ENCODE measurements at regions not wholly inside any gene's neighbourhood (a gene's known extent, or its start where the extent isn't known, plus 50 kb on each side); places are given as distances from the start of the nearest gene placed in this dataset.
A peak's percentile ranks its signal among the peaks of the same experiment; 100 is the strongest.

- DNase-seq = no peak
Observed at GRCh38 chr7:49260538-49260937, 336.2 kb downstream of the CDC14C start.

- no peak for DNase-seq
Observed at GRCh38 chr7:49261928-49262327, 337.6 kb downstream of the CDC14C start.

- no peak for DNase-seq
Observed at GRCh38 chr7:49264530-49264929, 340.2 kb downstream of the CDC14C start.

- no peak for DNase-seq
Observed at GRCh38 chr7:49273897-49274296, 349.6 kb downstream of the CDC14C start.

- DNase-seq = no peak
Observed at GRCh38 chr7:49279891-49280290, 355.5 kb downstream of the CDC14C start.

- DNase-seq = no peak
Observed at GRCh38 chr7:49287653-49288052, 363.3 kb downstream of the CDC14C start.

- no peak for DNase-seq
Observed at GRCh38 chr7:49294611-49295010, 370.3 kb downstream of the CDC14C start.

- DNase-seq = no peak
Observed at GRCh38 chr7:49295146-49295545, 370.8 kb downstream of the CDC14C start.

GRCh38 chr7:49297958-49298357 lies 373.6 kb downstream of the CDC14C start:
- DNase-seq = no peak

GRCh38 chr7:49308787-49309186 lies 384.4 kb downstream of the CDC14C start:
- no peak for DNase-seq

GRCh38 chr7:49320083-49320482 lies 395.7 kb downstream of the CDC14C start:
- DNase-seq = no peak

- no peak for DNase-seq
Observed at GRCh38 chr7:49321843-49322242, 397.5 kb downstream of the CDC14C start.

- DNase-seq = no peak
Observed at GRCh38 chr7:49322476-49322875, 398.1 kb downstream of the CDC14C start.

- DNase-seq = no peak
Observed at GRCh38 chr7:49324040-49324439, 399.7 kb downstream of the CDC14C start.

GRCh38 chr7:49324707-49325106 lies 400.4 kb downstream of the CDC14C start:
- peak; percentile 21 for DNase-seq

- no peak for DNase-seq
Observed at GRCh38 chr7:49325571-49325970, 401.2 kb downstream of the CDC14C start.

GRCh38 chr7:49327155-49327554 lies 402.8 kb downstream of the CDC14C start:
- DNase-seq = no peak

- DNase-seq = no peak
Observed at GRCh38 chr7:49333180-49333881, 409.0 kb downstream of the CDC14C start.

GRCh38 chr7:49341849-49342248 lies 417.5 kb downstream of the CDC14C start:
- DNase-seq = no peak

GRCh38 chr7:49344556-49344955 lies 420.2 kb downstream of the CDC14C start:
- DNase-seq = no peak

- DNase-seq = no peak
Observed at GRCh38 chr7:49346195-49346899, 422.0 kb downstream of the CDC14C start.

- DNase-seq = no peak
Observed at GRCh38 chr7:49367072-49367471, 406.4 kb upstream of the VWC2 start.

- DNase-seq = no peak
Observed at GRCh38 chr7:49371771-49372170, 401.7 kb upstream of the VWC2 start.

- no peak for DNase-seq
Observed at GRCh38 chr7:49376817-49377375, 396.5 kb upstream of the VWC2 start.
